Upper lobe of left lung (tissue), 6 donors: ENCODE measurements at regions not wholly inside any gene's neighbourhood (a gene's known extent, or its start where the extent isn't known, plus 50 kb on each side); places are given as distances from the start of the nearest gene placed in this dataset.

Source experiments
- ATAC-seq, 2 donors: fragments of 200-7000 bp; cut with Tn5 transposase; one replicate each; pipeline ENCODE4 v1.9.1; 2022; ENCODE audit warnings: mild to moderate bottlenecking in 2 of 2, moderate library complexity in 2 of 2; ENCODE audit not compliant: low FRiP score in 2 of 2
- DNase-seq, 2 donors: peaks; one replicate each; pipeline ENCODE4 v3.0.0-alpha.2; 2019 to 2020
- H3K27ac ChIP-seq, 4 donors: fragments of 200-600 bp; sonication (generic); one replicate each; pipeline ENCODE4 v1.5.1; 2016 to 2019
- H3K27me3 ChIP-seq, 4 donors: fragments of 200-600 bp; sonication (generic); one replicate each; pipeline ENCODE4 v1.5.1; 2017 to 2019
- H3K36me3 ChIP-seq, 4 donors: fragments of 200-600 bp; sonication (generic); one replicate each; pipeline ENCODE4 v1.5.1; 2016 to 2019
- H3K4me1 ChIP-seq, 4 donors: fragments of 200-600 bp; sonication (generic); one replicate each; pipeline ENCODE4 v1.5.1; 2018 to 2019
- H3K4me3 ChIP-seq, 4 donors: fragments of 200-600 bp; sonication (generic); one replicate each; pipeline ENCODE4 v1.5.1; 2017 to 2019; ENCODE audit warnings: mild to moderate bottlenecking in 2 of 4, moderate library complexity in 1 of 4
- H3K9me3 ChIP-seq, 4 donors: fragments of 200-600 bp; sonication (generic); one replicate each; pipeline ENCODE4 v1.5.1; 2018 to 2019
- EP300 ChIP-seq, 4 donors: sonication (generic); formaldehyde crosslinking; IDR thresholded peaks; one replicate each; pipeline ENCODE4 v1.5.1; 2017; ENCODE audit warnings: antibody characterized with exemption in 4 of 4, control low read depth in 2 of 4
- POLR2A ChIP-seq, 4 donors: fragments of 450-650 bp; IDR thresholded peaks; one replicate each; pipeline ENCODE4 v1.5.1; 2016 to 2017; ENCODE audit warnings: antibody characterized with exemption in 4 of 4, mild to moderate bottlenecking in 2 of 4
- POLR2AphosphoS5 ChIP-seq, 2 donors: sonication (generic); formaldehyde crosslinking; IDR thresholded peaks; one replicate each; pipeline ENCODE4 v1.5.1; 2017; ENCODE audit warnings: antibody characterized with exemption in 2 of 2
- WGBS, 2 donors: methylation state at CpG; one replicate each; pipeline ENCODE4 v1.1.5; 2017 to 2018; 5-methylcytosine and 5-hydroxymethylcytosine counted together
- TF ChIP-seq, protein P1 (sequence below), 6 experiments: fragments of 450-650 bp in 4 of 6; fragments of 200-600 bp in 2 of 6; sonication (generic) in 2 of 6; IDR thresholded peaks; one replicate each; pipeline ENCODE4 v1.5.1; 2016 to 2019; ENCODE audit warnings: antibody characterized with exemption in 6 of 6
- donor health status: DM: no; HTN: no; CAD: no; lungs with moderate emphysema.
- donor health status: DM: no; HTN: yes; CAD: no; lungs with severe emphysema.

- Histone ChIP-seq H3K4me1 (no peaks in the 10 kb centered on the region), H3K27ac (no peak overlapping the region), H3K9me3 (peaks cover 0 to 17% (median 0%) of the 10 kb centered on the region in 4 donors), H3K36me3 (no peaks in the 10 kb centered on the region), H3K4me3 (no peak overlapping the region), H3K27me3 (no peaks in the 10 kb centered on the region)
- no peak for ATAC-seq
- WGBS, 2 donors, result 89 to 93% methylated on average over 3 of the region's 3 CpGs
- TF ChIP-seq, protein P1, sequence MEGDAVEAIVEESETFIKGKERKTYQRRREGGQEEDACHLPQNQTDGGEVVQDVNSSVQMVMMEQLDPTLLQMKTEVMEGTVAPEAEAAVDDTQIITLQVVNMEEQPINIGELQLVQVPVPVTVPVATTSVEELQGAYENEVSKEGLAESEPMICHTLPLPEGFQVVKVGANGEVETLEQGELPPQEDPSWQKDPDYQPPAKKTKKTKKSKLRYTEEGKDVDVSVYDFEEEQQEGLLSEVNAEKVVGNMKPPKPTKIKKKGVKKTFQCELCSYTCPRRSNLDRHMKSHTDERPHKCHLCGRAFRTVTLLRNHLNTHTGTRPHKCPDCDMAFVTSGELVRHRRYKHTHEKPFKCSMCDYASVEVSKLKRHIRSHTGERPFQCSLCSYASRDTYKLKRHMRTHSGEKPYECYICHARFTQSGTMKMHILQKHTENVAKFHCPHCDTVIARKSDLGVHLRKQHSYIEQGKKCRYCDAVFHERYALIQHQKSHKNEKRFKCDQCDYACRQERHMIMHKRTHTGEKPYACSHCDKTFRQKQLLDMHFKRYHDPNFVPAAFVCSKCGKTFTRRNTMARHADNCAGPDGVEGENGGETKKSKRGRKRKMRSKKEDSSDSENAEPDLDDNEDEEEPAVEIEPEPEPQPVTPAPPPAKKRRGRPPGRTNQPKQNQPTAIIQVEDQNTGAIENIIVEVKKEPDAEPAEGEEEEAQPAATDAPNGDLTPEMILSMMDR (IDR thresholded peaks at IDR 0.05), result no peak
- TF ChIP-seq POLR2A (IDR thresholded peaks at IDR 0.05) (no peak), POLR2AphosphoS5 (IDR thresholded peaks at IDR 0.05) (no peak), EP300 (IDR thresholded peaks at IDR 0.05) (no peak)
- no peak for DNase-seq
These were observed 1480.7 kb upstream of the WWC1 start for GRCh38 chr5:166810721-166811120.

DNA sequence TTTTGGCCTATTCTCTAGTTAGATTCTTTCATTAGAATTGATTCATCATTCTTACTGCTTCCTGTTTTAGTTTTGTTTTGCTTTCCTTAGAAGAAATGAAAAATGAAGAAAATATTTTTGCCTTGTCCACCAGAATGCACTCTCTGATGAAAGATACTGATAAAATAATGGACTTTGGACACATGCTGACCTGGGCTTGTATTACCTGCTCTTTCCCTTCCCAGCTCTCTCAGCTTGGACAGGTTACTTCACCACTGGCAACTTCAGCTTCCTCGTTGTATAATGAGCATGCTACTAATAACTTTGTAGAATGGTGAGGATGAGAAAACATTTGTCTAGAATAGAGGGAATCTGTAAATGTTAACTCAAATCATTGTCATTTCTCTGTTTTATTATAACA, 1468.1 kb upstream of the WWC1 start:
- TF ChIP-seq POLR2A (IDR thresholded peaks at IDR 0.05), result no peak
- no peak for TF ChIP-seq POLR2AphosphoS5 (IDR thresholded peaks at IDR 0.05)
- no peak for TF ChIP-seq EP300 (IDR thresholded peaks at IDR 0.05)
- TF ChIP-seq, protein P1 (IDR thresholded peaks at IDR 0.05), result no peak
- 72 to 75% methylated on average over 1 of the region's 1 CpG for WGBS, 2 donors
- ATAC-seq (no peak), DNase-seq (no peak)
- Histone ChIP-seq H3K4me1 (no peaks in the 10 kb centered on the region), H3K36me3 (no peaks in the 10 kb centered on the region), H3K4me3 (no peak overlapping the region), H3K27ac (no peak overlapping the region), H3K27me3 (no peaks in the 10 kb centered on the region), H3K9me3 (no peaks in the 10 kb centered on the region)

DNA sequence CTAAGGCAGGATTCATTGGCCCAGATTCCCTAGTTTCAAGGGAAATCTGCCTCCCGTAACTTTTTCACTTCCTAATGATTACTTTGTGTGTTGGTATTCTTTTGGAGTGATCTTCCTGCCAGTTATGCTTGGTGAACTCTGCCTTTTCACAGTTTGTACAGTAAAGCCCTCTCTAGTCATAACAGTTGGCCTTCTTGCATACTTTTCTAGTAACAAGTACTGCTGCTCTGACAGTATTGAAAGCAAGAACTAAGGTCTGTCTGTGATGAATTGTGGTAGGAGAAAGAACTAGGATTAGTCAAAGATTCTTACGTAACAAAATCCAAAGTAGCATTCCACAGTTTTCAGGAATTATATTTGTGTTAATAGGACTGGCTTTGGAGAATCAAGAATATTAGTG, 1457.2 kb upstream of the WWC1 start:
- Histone ChIP-seq H3K9me3 (no peaks in the 10 kb centered on the region), H3K4me1 (no peaks in the 10 kb centered on the region), H3K36me3 (no peaks in the 10 kb centered on the region), H3K27ac (no peak overlapping the region), H3K27me3 (no peaks in the 10 kb centered on the region), H3K4me3 (no peak overlapping the region)
- DNase-seq, result no peak
- TF ChIP-seq POLR2A (IDR thresholded peaks at IDR 0.05) (no peak), EP300 (IDR thresholded peaks at IDR 0.05) (no peak), POLR2AphosphoS5 (IDR thresholded peaks at IDR 0.05) (no peak)
- TF ChIP-seq, protein P1 (IDR thresholded peaks at IDR 0.05), result no peak
- WGBS, 2 donors, result 72 to 73% methylated on average over 2 of the region's 2 CpGs
- no peak for ATAC-seq

DNA sequence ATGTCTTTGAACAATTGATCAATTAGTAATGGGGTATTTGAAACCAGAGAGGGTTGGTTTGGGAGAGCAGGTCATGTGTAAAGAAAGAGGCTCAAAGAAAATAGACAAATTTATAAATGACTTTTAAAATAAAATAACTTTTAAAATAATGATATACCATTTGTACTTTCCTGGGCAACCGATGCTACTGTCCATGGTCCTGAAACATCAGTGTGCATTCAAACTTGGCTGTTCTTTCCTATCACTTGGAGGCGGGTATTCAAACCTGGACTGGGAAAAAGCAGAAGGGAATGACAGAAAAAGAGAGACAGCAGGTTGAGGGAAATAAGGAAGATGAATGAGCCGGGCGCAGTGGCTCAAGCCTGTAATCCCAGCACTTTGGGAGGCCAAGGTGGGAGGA, 1446.4 kb upstream of the WWC1 start:
- Histone ChIP-seq H3K4me3 (no peak overlapping the region), H3K9me3 (no peaks in the 10 kb centered on the region), H3K27me3 (no peaks in the 10 kb centered on the region), H3K27ac (no peak overlapping the region), H3K4me1 (no peaks in the 10 kb centered on the region), H3K36me3 (no peaks in the 10 kb centered on the region)
- DNase-seq, result no peak
- ATAC-seq, result no peak
- 77 to 88% methylated on average over 4 of the region's 4 CpGs for WGBS, 2 donors
- TF ChIP-seq POLR2AphosphoS5 (IDR thresholded peaks at IDR 0.05), result no peak
- TF ChIP-seq EP300 (IDR thresholded peaks at IDR 0.05), result no peak
- TF ChIP-seq, protein P1 (IDR thresholded peaks at IDR 0.05), result no peak
- TF ChIP-seq POLR2A (IDR thresholded peaks at IDR 0.05), result no peak

GRCh38 chr5:166856791-166857190, 1434.7 kb upstream of the WWC1 start:
- no peak for DNase-seq
- no peak for TF ChIP-seq POLR2AphosphoS5 (IDR thresholded peaks at IDR 0.05)
- TF ChIP-seq, protein P1 (IDR thresholded peaks at IDR 0.05), result no peak
- no peak for TF ChIP-seq POLR2A (IDR thresholded peaks at IDR 0.05)
- no peak for TF ChIP-seq EP300 (IDR thresholded peaks at IDR 0.05)
- Histone ChIP-seq H3K4me3 (no peak overlapping the region), H3K36me3 (no peaks in the 10 kb centered on the region), H3K27ac (no peak overlapping the region), H3K9me3 (no peaks in the 10 kb centered on the region), H3K4me1 (no peaks in the 10 kb centered on the region), H3K27me3 (no peaks in the 10 kb centered on the region)
- 86 to 87% methylated on average over 3 of the region's 3 CpGs for WGBS, 2 donors
- ATAC-seq, result no peak
